A673 (cell line): ENCODE measurements at regions not wholly inside any gene's neighbourhood (a gene's known extent, or its start where the extent isn't known, plus 50 kb on each side); places are given as distances from the start of the nearest gene placed in this dataset.

Source experiments
- CTCF ChIP-seq: fragments of 300-800, 200-600 bp; sonication (generic); conservative IDR thresholded peaks from 2 replicates; pipeline ENCODE4 v1.5.1; 2017; ENCODE audit warnings: low read depth, mild to moderate bottlenecking, antibody characterized with exemption, low read length, moderate library complexity, mixed read lengths
- EZH2 ChIP-seq: fragments of 200-600 bp; sonication (generic); IDR thresholded peaks from 2 replicates; pipeline ENCODE4 v1.6.1; 2017; ENCODE audit warnings: borderline replicate concordance, low read depth, mild to moderate bottlenecking, mixed read lengths, antibody characterized with exemption, low read length; ENCODE audit not compliant: poor library complexity, severe bottlenecking

DNA sequence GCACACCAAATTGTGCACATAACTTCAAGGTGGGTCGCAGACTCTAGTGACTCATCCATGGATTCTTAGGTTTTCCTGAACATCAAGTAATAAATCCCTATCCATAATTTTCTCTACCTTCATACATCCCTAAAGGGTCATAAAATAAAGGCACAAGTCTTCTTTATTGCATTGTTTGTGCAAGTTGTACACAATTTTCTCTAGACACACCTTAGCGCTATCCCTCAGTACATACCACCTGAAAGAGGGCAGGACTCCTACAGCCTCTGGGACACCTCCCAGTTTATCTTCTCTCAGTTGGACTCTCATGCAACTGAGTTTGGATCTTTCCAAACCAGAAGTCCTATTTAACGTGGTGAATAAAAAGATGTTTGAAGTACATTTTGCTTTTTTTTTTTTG is 168.5 kb upstream of the BMP4 start:
- no peak for TF ChIP-seq CTCF
- TF ChIP-seq EZH2: no peak
